ENCODE measurements at regions not wholly inside any gene's neighbourhood (a gene's known extent, or its start where the extent isn't known, plus 50 kb on each side); places are given as distances from the start of the nearest gene placed in this dataset.
"Not testable (repeated sequence)": the region's sequence is repeated elsewhere in the genome, so short reads cannot be mapped to it uniquely, and the experiment has no call there.

DNA sequence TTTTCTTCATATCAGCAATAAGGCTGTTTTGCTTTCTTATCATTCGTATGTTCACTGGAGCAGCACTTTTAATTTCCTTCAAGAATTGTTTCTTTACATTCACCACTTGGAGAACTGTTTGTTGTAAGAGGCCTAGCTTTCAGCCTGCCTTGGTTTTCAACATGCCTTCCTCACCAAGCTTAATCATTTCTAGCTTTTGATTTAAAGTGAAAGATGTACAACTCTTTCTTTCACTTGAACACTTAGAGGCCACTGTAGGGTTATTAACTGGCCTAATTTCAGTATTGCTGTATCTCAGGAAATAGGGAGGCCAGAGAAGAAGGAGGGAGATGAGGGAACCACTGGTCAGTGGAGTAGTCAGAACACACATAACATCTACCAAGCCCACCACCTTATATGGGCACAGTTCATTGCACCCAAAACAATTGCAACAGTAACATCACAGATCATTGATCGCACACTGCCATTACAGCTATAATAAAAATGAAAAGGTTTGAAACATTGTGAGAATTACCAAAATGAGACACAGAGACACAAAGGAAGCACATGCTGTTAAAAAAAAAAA is 181.4 kb upstream of the TUBA3C start:
- H3K36me3 ChIP-seq (ENCODE audit: insufficient read depth, low read length): no peaks in the 10 kb centered on the region
- no peaks in the 10 kb centered on the region for H3K9me3 ChIP-seq (ENCODE audit: control insufficient read depth, insufficient read depth, low read length)
- no peak overlapping the region for H3K9ac ChIP-seq (ENCODE audit: low read depth, low read length)

DNA sequence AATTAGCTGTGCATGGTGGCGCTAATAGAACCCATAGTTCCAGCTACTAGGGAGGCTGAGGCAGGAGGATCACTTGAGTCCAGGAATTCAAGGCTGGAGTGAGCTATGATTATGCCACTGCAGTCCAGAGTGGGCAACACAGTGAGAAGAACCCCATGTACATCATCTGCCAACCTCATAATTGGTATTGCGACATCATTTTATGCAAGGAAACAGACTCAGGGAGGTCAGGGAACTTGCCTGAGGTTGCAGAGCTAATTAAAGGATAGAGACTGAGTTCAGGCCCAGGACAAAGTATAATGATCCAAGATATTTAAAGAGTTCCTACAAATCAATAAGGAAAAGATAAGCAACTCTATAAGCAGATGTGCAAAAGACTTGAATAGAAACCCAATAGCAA is 178.1 kb upstream of the TUBA3C start:
- not testable (repeated sequence) for H3K9me3 ChIP-seq (ENCODE audit: control insufficient read depth, insufficient read depth, low read length); H3K36me3 ChIP-seq (ENCODE audit: insufficient read depth, low read length); H3K9ac ChIP-seq (ENCODE audit: low read depth, low read length); H3K4me1 ChIP-seq (ENCODE audit: insufficient read depth, low read length)

More for the DNA sequence above, 181.4 kb upstream of the TUBA3C start:
- H3K4me1 ChIP-seq (ENCODE audit: insufficient read depth, low read length): no peaks in the 10 kb centered on the region

DNA sequence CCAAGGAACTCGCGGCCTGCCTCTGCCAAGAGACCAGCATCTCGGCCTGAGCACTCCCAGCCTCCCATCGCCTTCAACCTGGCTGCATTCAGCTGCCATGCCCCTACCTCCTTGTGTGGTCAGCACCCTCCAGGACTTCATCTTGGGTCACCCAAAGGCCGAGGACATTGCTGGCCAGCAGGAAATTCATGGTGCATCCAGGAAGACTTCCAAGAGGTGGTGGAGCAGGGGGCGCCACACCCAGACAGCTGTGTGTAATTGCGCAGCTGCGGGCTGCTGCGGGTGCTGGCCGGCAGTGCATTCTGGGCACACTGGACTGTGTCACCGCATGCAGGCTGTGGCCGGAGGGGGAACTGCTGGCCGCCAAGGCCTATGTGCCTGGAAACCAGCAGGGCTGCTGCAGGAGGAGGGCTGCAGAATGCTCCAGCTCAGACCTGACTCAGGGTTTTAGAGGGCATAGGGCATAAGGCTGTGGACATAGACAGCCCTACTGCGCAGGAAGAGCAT is 164.3 kb upstream of the TUBA3C start:
- Histone ChIP-seq H3K9me3 (ENCODE audit: control insufficient read depth, insufficient read depth, low read length) (no peaks in the 10 kb centered on the region), H3K9ac (ENCODE audit: low read depth, low read length) (no peak overlapping the region), H3K36me3 (ENCODE audit: insufficient read depth, low read length) (no peaks in the 10 kb centered on the region), H3K4me1 (ENCODE audit: insufficient read depth, low read length) (no peaks in the 10 kb centered on the region)

DNA sequence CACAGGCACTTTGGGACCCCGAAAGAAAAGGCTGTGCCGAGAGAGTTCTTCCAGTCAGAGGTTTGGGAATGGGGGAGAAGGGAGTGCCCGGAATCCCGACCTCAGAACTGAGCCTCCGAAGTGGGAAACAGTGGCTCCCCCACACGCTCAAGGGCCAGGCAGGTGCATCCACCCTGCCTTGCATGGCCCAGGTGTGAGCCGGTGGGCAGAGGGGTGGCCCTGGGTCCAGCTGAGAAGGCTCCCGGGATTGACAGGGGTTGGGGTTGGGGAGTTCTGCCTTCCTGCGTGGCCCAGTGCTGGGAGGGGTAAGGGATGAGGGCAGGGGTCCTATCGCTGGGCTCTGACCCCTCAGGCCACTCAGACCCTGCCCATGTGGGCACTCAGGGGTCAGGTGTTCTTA is 163.5 kb upstream of the TUBA3C start:
- no peaks in the 10 kb centered on the region for H3K9me3 ChIP-seq (ENCODE audit: control insufficient read depth, insufficient read depth, low read length)
- no peaks in the 10 kb centered on the region for H3K36me3 ChIP-seq (ENCODE audit: insufficient read depth, low read length)
- no peaks in the 10 kb centered on the region for H3K4me1 ChIP-seq (ENCODE audit: insufficient read depth, low read length)
- no peak overlapping the region; the same call in 1 of the 2 replicates for H3K9ac ChIP-seq (ENCODE audit: low read depth, low read length)

DNA sequence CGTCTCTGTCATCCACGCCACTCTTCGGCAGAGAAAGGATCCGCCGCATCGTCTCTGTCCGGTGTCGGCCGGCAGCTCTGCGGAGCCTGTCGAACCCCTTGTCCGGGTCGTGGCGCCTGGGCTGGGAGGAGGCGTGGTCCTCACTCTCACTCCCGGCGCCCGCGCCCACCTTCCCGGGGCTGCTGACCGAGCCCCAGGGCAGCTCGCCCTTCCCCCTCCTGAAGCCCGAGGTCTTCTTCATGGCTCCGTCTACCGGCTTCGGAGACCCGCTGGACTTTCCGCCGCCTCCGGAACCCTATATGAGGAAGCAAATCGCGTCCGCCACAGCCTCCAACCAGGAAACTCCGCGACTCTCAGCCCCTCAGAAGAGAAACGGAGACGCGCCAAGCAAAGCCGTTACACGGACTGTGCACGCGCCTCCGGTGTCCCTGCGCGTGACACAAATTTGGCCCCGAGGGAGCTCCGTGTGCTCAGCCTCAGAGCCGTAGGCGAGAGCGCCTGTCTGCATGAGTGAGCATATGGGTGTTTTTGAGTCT is 163.0 kb upstream of the TUBA3C start:
- H3K9me3 ChIP-seq (ENCODE audit: control insufficient read depth, insufficient read depth, low read length); H3K36me3 ChIP-seq (ENCODE audit: insufficient read depth, low read length); H3K4me1 ChIP-seq (ENCODE audit: insufficient read depth, low read length): not testable (repeated sequence)
- H3K9ac ChIP-seq (ENCODE audit: low read depth, low read length): peak overlapping the region; percentile 30; the same call in 1 of the 2 replicates

DNA sequence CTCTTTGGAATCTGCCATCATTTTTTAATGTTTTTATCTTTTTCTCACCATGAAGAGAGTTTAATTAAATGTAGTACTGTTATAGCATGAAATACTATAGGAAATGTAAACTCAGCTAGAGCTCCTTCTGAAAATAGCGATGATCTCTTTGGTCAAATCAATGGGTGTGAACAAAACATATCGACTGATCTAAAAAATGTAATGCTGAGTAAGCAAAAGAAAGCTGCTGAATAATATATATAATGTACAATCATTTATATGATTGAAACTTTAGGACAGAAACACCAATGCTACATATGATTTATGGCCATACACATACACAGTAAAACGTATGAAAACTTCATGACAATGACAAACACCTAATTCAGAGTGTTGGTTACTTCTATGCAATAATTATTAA is 150.8 kb upstream of the TUBA3C start:
- no peaks in the 10 kb centered on the region for H3K9me3 ChIP-seq (ENCODE audit: control insufficient read depth, insufficient read depth, low read length)
- H3K9ac ChIP-seq (ENCODE audit: low read depth, low read length): no peak overlapping the region
- no peaks in the 10 kb centered on the region for H3K36me3 ChIP-seq (ENCODE audit: insufficient read depth, low read length)
- H3K4me1 ChIP-seq (ENCODE audit: insufficient read depth, low read length): no peaks in the 10 kb centered on the region

DNA sequence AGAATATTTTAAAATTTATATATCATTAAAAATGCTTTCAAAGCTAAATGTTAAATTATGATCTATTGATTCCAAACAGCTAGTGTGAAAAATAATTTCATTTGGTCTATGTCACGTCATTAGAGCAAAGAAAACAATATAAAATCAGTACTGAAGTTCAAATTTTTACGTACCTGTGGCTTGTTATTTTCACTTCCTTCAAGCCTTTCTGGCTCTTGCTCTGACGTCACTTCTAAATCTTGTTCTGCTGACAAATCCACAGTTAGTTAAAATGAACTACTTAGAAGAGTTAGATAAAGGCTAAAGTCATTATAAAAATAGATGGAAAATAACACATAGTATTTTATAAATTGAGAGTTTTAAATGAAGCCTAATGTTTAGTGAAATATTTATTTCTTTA is 147.7 kb upstream of the TUBA3C start:
- Histone ChIP-seq H3K9me3 (ENCODE audit: control insufficient read depth, insufficient read depth, low read length) (peaks cover 4% of the 10 kb centered on the region; the same call in 1 of the 2 replicates), H3K36me3 (ENCODE audit: insufficient read depth, low read length) (no peaks in the 10 kb centered on the region), H3K9ac (ENCODE audit: low read depth, low read length) (no peak overlapping the region), H3K4me1 (ENCODE audit: insufficient read depth, low read length) (no peaks in the 10 kb centered on the region)

DNA sequence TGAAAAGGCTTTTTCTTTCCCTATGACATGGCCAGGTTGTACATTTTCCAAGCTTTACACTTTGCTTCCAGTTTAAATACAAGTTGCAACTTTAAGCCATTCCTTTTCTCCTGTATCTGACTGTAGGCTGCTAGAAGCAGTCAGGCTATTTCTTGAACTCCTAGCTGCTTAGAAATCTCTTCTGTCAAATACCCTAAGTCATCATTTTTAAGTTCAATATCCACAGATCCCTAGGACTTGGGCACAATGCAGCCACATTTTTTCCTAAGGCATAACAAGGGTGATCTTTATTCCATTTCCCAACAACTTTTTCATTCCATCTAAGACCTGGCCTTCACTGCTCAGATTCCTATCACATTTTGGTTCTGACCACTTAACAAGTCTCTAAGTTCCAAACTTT is 142.7 kb upstream of the TUBA3C start:
- Histone ChIP-seq H3K4me1 (ENCODE audit: insufficient read depth, low read length) (no peaks in the 10 kb centered on the region), H3K9me3 (ENCODE audit: control insufficient read depth, insufficient read depth, low read length) (peaks cover 4% of the 10 kb centered on the region; the same call in 1 of the 2 replicates)

DNA sequence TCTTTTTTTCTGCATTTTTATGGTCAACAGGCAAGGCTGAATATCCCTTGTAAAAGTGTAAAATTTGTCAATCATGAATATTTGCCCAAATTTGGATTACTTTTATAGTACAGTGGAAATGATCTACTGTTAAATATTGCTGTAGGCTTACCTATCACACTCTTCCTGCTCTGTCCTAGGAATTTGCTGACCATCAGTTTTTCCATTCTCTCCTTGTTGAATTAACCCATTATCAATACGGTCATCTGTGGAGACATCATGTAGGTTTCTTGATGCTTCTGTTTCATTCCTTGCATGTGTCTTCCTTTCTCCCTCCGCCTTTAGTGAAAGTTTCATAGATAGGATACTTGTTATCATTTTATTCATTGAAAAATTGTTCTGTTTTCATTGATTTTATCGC is 139.6 kb upstream of the TUBA3C start:
- Histone ChIP-seq H3K4me1 (ENCODE audit: insufficient read depth, low read length) (no peaks in the 10 kb centered on the region), H3K9ac (ENCODE audit: low read depth, low read length) (no peak overlapping the region), H3K9me3 (ENCODE audit: control insufficient read depth, insufficient read depth, low read length) (peaks cover 4% of the 10 kb centered on the region; the same call in 1 of the 2 replicates), H3K36me3 (ENCODE audit: insufficient read depth, low read length) (no peaks in the 10 kb centered on the region)

More for the DNA sequence above, 142.7 kb upstream of the TUBA3C start:
- Histone ChIP-seq H3K36me3 (ENCODE audit: insufficient read depth, low read length) (no peaks in the 10 kb centered on the region), H3K9ac (ENCODE audit: low read depth, low read length) (no peak overlapping the region)

DNA sequence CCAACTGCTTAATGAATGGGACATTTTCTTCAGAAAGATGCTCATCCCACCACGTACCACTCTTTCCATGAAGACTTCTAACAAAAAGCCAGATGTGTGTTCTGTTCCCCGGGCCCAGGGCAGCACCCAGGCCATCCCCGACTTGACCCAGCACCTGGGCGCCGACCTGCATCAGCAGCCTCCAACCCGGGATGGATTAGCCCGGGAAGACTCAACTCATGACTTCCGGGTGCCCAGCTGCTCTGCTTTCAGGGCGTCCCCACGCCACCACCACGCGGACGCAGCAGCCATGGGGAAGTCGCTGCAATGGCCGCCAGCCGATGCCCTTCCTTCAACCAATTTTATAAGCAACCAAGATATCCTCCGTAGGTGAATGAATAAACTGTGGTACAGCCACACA is 123.8 kb upstream of the TUBA3C start:
- no peak overlapping the region for H3K9ac ChIP-seq (ENCODE audit: low read depth, low read length)
- H3K4me1 ChIP-seq (ENCODE audit: insufficient read depth, low read length): no peaks in the 10 kb centered on the region
- H3K9me3 ChIP-seq (ENCODE audit: control insufficient read depth, insufficient read depth, low read length): no peaks in the 10 kb centered on the region
- H3K36me3 ChIP-seq (ENCODE audit: insufficient read depth, low read length): no peaks in the 10 kb centered on the region

DNA sequence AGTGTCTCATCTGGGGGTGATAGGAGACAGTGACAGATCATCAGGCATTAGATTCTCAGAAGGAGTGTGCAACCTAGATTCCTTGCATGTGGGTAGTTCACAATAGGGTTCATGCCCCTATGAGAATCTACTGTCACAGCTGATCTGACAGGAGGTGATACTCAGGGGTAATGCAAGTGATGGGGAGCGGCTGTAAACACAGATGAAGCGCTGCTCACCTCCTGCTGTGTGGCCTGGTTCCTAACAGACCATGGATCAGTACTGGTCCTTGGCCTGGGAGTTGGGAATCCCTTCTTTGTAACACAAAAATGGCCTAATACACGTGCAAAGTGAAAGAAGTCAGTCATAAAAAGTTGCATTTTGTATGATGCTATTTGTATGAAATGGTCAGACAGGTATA is 107.6 kb upstream of the TUBA3C start:
- no peak overlapping the region for H3K9ac ChIP-seq (ENCODE audit: low read depth, low read length)
- H3K9me3 ChIP-seq (ENCODE audit: control insufficient read depth, insufficient read depth, low read length): no peaks in the 10 kb centered on the region; the same call in 1 of the 2 replicates
- no peaks in the 10 kb centered on the region for H3K4me1 ChIP-seq (ENCODE audit: insufficient read depth, low read length)
- no peaks in the 10 kb centered on the region for H3K36me3 ChIP-seq (ENCODE audit: insufficient read depth, low read length)

DNA sequence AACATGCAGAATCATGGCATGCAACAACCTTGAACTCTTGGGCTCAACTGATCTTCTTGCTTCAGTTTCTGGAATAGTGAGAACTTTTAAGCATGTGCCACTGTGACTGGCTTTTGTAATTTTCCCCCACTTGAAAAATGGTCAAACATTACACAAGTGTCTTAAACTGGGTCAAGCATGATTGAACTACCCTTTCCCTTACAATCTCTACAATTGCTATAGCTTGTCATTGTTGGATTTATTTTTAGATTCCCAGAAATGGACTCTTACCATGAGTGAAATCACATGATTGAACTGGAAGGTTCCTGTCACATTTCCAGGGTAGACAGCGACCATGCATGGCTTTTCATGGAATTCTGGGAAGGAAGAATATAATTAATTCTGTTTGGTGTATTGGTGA is 102.2 kb upstream of the TUBA3C start:
- Histone ChIP-seq H3K9me3 (ENCODE audit: control insufficient read depth, insufficient read depth, low read length) (no peaks in the 10 kb centered on the region; the same call in 1 of the 2 replicates), H3K4me1 (ENCODE audit: insufficient read depth, low read length) (no peaks in the 10 kb centered on the region), H3K36me3 (ENCODE audit: insufficient read depth, low read length) (no peaks in the 10 kb centered on the region), H3K9ac (ENCODE audit: low read depth, low read length) (no peak overlapping the region)

DNA sequence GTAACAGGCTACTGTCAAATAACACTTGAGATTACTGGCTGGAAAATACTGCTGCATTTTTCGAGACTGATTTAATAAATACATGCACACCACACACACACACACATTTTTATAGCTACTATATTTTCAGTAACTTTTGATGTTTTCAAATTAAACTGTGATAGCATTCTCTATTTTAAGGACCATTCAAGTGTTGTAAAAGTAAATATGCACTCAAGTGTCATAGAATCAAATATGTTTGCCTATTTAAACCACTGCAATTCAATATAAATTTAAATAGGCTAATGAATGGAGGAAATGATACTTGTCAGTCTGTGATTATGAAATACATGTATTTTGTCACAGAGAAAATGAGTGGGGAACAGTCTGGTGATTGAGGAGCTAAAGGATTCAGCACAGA is 86.7 kb upstream of the TUBA3C start:
- Histone ChIP-seq H3K4me1 (ENCODE audit: insufficient read depth, low read length) (no peaks in the 10 kb centered on the region), H3K36me3 (ENCODE audit: insufficient read depth, low read length) (no peaks in the 10 kb centered on the region), H3K9me3 (ENCODE audit: control insufficient read depth, insufficient read depth, low read length) (no peaks in the 10 kb centered on the region), H3K9ac (ENCODE audit: low read depth, low read length) (no peak overlapping the region)

DNA sequence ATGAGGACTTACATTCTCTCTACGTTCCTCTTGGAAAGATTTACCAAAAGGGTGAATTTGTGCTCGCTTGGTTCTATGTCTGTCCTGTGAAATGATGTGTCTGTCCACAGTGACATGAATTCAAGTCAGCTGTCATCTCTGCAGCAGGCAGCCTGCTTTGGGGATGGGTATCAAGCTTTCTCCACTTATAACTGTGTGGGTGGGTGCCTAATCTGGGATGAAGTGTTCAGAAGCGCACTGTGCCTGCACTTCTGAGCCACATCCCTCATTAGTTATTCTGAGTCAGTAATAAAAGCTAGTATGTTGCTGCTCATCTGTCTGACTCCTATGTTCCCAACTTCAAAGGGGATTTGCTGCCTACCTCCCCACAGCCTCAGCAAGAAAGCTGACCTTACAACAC is 86.1 kb upstream of the TUBA3C start:
- no peaks in the 10 kb centered on the region for H3K4me1 ChIP-seq (ENCODE audit: insufficient read depth, low read length)
- no peaks in the 10 kb centered on the region for H3K9me3 ChIP-seq (ENCODE audit: control insufficient read depth, insufficient read depth, low read length)

DNA sequence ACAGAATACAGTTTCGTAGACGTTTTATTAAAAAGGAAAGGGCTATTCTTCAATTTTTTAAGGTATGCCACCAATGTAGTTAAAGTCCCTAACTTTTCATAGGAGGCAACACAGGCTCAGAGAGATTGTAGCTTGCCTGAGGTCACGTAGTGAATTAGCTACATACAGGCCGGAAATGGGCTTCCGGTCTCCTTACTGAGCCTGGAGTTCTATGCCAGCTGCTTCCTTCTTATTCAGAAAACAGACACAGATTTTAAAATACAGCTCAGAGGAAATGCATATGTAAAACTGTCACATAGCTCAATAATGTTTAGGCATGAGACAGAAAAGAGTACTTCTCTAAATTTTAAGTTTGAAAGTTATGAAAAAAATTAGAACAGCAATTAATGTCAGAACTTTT is 85.4 kb upstream of the TUBA3C start:
- H3K9ac ChIP-seq (ENCODE audit: low read depth, low read length): no peak overlapping the region
- H3K9me3 ChIP-seq (ENCODE audit: control insufficient read depth, insufficient read depth, low read length): no peaks in the 10 kb centered on the region
- H3K4me1 ChIP-seq (ENCODE audit: insufficient read depth, low read length): no peaks in the 10 kb centered on the region
- no peaks in the 10 kb centered on the region for H3K36me3 ChIP-seq (ENCODE audit: insufficient read depth, low read length)

More for the DNA sequence above, 86.1 kb upstream of the TUBA3C start:
- H3K36me3 ChIP-seq (ENCODE audit: insufficient read depth, low read length): no peaks in the 10 kb centered on the region
- H3K9ac ChIP-seq (ENCODE audit: low read depth, low read length): no peak overlapping the region

All from ES-I3 (cell line).